ENCODE measurements at regions not wholly inside any gene's neighbourhood (a gene's known extent, or its start where the extent isn't known, plus 50 kb on each side); places are given as distances from the start of the nearest gene placed in this dataset.

GRCh38 chr9:23979491-23979890 is 153.5 kb upstream of the ELAVL2 start:
- TF ChIP-seq CTCF (IDR thresholded peaks at IDR 0.05 in 4 of 5, conservative IDR thresholded peaks at IDR 0.05 in 1 of 5) (no peak), POLR2A (IDR thresholded peaks at IDR 0.05) (no peak)

All from gastrocnemius medialis (tissue), 4 donors.